Inferior parietal cortex (tissue), 1 donor: ENCODE measurements at regions not wholly inside any gene's neighbourhood (a gene's known extent, or its start where the extent isn't known, plus 50 kb on each side); places are given as distances from the start of the nearest gene placed in this dataset.

Experiments
- DNase-seq: peaks from one replicate; pipeline ENCODE4 v3.0.0-alpha.2; 2016; ENCODE audit errors: extremely low spot score

GRCh38 chr7:140242057-140243031 lies 65.6 kb upstream of the KDM7A start:
- DNase-seq = no peak

- no peak for DNase-seq
Observed at GRCh38 chr7:140239653-140239935, 62.8 kb upstream of the KDM7A start.

DNA sequence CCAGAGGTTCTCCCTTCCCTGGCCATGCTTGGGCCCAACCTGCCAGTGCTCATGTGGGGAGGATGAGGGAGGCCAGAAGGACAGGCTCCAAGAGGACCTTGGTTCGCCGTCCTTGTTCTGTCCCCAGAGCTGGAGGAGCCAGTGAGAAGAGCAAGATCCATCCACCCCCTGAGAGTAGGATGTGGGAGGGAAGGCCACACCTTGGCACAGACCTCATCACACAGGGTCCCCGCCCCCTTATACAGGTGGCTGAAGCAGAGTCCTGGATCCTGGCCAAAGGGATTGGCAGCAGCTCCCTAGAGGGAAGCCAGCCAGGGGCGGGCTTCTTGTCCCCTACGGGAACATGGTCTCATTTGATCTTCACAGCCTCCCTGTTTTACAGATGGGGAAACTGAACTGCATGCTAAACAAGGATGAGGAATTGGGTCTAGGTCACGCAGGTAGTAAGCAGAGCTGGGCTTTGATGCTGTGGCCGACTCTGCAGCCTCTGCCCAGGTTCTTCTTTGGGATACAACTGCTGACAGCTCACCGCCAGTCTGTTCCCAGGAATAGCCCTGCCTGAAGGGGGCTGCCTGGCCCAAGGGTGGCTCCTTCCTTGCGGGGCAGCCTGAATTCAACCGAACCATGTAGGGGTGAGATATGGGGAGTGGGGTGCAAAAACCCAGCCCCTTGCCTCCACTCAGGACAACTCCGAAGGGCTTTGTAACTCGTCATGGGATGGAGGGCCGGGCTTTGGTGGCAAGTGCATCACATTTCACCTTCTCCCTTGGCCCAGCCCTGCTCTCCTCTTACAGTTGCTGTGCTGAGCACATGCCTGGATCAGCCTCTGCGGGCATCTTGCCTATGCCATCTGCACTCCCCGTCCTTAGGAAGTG lies 62.2 kb upstream of the KDM7A start:
- DNase-seq = no peak

- no peak for DNase-seq
Observed at GRCh38 chr7:140237390-140237789, 60.6 kb upstream of the KDM7A start.

DNA sequence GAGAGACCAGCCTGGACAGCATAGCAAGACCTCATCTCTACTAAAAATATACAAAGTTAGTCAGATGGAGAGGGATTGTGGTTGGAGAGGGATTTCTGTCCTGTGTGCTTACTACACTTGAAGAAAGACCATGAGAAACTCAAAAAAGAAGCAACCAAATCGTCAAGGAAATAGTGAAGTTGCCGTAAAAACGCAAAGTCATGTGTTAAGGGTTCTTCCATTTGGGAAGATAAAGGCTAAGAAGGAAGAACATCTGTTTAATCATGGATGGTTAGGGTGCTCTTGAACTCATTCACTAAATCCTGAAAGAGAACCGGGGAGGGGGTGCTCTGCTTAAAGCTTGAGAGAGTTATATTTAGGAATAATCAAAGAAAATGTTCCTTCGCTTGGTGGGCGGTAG lies 59.8 kb upstream of the KDM7A start:
- DNase-seq = no peak

GRCh38 chr7:140235114-140235513 lies 58.3 kb upstream of the KDM7A start:
- DNase-seq = no peak

DNA sequence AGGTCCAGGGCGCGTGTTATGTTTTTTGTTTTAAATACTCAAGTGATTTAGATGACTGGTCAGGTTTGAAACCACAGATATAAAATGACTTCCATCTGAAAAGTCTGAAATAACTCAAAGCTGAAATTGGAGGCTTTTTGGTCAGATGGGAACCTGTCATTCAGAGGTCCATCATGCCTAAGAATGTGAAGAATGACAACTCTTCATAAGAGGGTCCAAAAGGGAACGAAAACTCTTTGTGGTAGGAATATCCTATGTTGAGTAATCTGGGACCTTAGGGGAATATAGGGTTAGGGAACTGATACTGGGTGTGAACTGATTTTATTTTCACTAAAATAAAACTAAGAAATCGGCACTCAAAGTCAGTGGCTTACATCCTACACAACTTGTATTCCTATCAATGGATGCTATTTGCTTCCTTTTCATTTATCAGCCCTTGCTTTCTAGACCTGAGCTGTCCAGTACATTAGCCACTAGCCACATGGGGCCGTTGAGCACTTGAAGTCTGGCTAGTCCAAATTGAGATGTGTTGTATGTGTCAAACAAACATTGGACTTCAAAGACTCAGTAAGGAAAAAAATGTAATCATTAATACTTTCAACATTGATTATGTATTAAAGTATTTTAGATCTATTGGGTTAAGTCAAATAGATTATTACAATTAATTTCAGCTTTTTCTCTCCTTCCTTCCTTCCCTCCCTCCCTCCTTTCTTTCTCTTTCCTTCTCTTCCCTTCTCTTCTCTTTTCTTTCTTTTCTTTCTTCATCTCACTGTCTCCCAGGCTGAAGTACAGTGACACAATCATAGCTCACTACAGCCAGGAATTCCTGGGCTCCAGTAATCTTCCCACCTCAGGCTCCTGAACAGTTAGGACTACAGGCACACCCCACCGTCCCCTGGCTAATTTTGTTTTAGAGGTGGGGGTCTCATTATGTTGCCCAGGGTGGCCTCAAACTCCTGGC lies 56.5 kb upstream of the KDM7A start:
- DNase-seq = no peak

DNA sequence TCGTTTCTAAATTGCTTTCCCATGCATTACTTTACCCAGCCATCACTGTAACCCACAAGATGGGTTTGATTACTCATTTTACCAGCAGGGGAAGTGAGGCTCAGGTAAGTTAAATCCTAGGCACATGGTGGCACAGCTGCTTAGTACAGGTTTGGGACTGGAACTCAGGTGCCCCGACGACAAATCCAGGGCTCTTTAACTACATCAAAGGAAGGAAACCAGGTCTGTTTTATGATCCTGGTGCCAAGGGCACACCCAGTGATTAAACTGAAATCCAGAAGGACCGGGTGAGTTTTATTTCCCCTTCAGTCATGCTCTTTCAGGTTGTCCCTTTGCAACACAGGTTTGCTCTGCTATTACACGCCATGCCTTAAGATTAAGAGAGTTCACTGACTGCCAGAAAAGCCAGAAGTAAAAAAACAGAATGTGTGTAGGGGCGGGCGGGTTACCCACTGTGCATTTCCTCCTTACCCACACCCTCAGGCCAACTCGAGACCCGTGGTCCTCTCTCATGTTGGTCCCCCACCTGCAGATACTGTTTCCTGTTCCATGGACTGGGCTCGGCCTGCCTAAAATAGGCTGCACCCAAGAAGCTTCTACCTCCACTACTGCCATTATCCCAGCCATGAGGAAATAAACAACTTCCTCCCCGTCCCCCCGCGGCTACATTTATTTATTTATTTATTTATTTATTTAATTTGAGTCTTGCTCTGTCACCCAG lies 55.1 kb upstream of the KDM7A start:
- DNase-seq = no peak

- no peak for DNase-seq
Observed at GRCh38 chr7:140230861-140231770, 54.3 kb upstream of the KDM7A start.

- DNase-seq = no peak
Observed at GRCh38 chr7:140230516-140230860, 53.7 kb upstream of the KDM7A start.

DNA sequence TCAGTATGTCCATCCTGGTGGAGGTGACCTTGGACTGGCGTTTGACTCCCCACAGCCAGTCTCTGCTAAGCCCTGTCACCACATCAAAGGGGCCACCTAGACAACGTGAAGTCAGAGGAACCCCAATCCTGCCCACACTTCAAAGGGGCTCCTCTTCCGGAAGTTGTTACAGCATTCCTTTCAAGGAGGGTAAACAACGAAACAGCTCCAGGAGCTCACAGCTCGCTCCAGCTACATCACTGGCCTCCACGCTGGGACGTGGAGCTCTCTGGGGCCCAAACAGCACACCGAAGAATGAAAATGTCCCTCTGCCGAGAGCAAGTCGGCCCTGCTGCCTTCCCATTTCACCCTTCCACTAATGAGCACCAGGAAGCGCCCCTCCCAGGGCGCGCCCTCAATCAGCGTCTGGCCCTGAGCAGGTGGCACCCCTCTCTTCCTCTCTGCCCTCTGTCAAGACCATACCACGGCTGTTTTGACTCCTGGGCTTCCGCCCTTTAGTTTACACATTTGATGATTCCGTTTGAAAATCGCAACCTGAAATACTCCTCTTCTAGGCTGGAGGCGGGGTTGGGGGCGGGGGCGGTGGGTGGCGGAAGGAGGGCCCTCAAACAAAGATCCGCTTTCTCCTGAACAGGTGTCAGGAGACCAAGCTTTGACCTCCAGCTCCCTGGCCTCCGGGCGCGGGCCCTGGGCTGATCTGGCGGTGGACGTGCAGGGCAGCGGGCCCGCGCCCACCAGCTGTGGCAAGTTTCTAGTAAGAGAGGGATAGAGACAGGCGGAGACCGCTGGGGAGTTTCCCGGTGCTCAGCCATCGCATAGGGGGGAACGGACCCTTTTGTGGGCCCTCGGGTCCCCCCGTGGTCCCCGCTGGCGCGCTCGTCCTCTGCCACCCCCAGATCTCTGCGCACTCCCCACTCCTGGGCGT lies 53.1 kb upstream of the KDM7A start:
- no peak for DNase-seq

DNA sequence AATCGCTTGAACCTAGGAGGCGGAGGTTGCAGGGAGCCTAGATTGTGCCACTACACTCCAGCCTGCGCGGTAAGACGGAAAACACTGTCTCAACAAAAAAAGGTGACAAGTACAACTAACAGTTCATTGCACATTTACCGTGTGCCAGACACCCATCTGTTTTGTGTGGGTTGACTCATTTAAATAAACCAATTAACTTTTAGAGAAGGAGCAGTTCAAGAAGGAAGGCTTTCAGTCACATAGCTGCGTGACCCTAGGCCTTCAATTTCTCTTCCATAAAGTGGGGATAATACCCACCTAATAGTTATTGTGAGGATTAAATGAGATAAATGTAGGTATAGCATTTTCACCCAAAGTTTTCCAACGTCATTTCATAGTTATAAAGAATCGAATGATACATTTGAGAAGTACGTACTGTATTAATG lies 52.3 kb upstream of the KDM7A start:
- DNase-seq = no peak
